Right lung (tissue), 2 donors: ENCODE measurements at regions not wholly inside any gene's neighbourhood (a gene's known extent, or its start where the extent isn't known, plus 50 kb on each side); places are given as distances from the start of the nearest gene placed in this dataset.
"Not testable (repeated sequence)": the region's sequence is repeated elsewhere in the genome, so short reads cannot be mapped to it uniquely, and the experiment has no call there.

ENCODE experiments used
- DNase-seq, 2 donors: peaks; one replicate each; pipeline ENCODE4 v3.0.0-alpha.2; 2013

DNA sequence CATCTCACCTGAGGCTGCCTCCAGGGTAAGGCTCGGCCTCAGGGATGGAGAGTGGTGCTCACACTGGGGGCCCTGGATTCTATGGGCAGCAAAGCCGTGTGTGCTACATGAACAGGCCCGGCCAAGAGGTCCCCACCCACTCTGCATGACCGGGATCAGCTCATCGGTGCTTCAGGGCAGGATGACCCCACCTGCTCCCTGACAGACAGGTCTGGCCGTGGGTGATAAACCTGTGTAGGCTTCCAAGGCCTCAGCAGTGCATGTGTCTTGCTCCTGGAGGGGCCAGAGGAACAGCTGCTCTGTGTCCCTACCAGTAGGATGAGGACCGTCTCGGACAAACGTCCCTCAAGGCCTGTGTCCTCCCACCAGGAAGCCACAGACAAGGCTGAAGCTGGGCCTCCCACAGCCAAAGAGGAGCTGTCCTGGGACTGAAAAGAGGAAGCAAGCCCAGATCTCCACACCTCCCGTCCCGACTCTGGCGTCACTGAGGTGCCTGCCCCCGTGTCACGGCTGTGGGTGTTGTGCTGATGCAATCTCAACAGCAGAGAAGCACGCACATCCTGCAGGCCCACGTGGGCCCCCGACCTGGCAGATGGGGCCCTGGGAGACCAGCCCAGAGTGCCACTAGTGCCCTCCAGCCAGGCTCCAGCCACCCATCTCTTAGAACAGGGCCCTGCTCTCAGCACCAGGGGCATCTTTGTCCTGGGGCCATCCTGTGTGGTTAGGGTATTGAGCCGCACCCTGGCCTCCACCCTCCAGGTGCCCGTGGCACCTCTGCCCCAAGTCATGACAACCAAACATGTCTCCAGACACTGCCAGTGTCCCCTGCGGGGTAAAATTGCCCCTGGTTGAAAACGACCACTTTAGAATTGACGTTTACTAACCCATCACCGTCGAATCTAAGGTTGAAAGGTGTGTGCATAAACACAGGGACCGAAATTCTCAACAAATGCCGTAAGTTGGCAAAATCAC lies 5455.9 kb upstream of the TPTE start:
- not testable (repeated sequence) for DNase-seq

DNA sequence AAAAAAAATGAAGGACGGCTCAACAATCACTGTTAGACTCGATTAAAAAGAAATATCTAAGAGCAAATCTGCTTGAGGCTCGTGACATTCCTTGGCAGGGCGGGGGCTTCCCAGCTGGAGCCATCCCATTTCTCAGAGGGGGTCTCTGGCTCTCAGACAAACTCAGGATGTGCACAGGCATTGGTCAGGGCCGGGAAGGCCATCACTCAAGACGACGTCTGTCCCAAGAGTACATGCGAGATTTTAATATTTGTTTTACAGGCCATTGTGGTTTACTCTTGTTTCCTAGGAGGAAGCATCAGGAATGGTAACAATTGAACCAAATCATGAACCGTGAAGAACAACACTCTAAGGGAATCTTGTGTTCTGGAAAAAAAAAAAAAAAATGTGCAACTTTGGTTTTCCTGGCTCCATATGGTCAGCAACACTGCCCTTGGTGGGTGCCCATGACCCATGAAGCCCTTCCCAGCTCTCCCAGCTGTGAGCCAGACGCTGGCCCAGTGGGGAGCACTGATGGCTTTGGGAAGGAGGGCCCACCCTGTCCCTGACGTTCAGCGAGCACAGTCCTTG lies 5454.6 kb upstream of the TPTE start:
- DNase-seq, result not testable (repeated sequence)

DNA sequence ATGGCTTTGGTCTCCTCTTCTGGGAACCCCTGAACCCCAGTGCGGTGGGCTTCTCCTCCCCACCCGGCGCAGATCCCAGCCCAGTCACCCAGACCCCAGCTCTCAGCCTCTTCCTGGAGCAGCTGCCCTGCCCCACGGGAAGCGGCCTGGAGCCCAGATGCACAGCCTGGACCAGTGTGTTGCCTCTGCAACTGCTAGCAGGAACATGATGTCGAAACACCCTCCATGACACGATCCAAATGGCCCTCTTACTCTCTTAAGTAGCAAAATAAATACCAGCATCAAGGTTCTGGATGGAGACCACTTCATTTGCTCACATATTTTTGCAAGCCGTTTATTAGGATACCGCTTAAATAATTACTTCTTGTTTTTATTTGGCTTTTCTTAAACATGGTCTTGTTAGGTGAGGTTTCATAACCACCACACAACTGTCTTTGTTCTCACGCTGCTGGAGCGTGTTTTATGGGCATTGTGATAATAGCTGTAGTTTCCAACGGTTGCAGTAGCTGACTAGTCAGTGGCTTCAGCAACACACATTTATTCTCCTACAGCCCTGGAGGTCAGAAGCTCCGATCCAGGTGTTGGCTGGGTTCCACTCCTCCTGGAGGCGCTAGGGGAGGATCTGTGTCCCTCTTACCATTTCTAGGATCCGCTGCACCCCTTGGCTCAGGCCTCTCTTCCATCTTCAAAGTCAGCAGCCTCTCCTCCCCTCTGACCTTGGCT lies 5453.9 kb upstream of the TPTE start:
- not testable (repeated sequence) for DNase-seq

DNA sequence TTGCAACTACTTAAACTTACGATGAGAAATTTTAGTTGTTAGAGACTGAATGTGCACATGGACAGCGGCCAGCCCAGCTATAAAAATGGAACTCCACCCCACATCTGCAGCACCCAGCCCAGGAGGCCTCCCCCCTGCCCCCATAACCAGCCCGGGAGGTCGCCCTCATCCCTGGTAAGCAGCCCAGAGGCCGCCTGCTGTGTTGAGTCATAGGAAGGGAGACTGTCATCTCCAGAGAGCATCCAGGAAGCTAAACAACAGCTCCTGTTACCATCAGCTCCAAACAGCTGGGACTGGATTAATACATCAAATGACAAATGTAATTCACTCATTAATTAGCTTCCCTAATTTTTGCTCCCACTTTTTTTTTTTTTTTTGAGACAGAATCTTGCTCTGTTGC lies 5452.7 kb upstream of the TPTE start:
- DNase-seq, result not testable (repeated sequence)

DNA sequence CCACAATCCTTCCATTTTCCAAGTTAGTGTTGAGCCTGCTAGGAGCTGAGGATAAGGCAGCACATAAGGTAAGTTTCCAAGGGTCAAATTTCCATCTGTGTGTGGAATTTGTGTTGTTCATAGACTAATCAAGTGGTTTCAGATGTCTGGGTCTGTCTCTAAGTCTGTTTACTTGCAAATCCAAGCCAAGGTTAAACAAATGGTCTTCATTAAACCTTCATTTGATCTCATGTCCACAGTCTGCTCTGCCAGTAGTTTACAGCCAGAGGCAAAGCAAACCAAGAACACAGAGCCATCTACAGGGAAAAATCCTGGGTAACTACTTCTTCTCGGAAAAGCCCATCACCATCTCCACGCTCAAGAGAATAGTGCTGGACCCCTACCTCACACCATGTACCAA lies 5450.2 kb upstream of the TPTE start:
- not testable (repeated sequence) for DNase-seq

DNA sequence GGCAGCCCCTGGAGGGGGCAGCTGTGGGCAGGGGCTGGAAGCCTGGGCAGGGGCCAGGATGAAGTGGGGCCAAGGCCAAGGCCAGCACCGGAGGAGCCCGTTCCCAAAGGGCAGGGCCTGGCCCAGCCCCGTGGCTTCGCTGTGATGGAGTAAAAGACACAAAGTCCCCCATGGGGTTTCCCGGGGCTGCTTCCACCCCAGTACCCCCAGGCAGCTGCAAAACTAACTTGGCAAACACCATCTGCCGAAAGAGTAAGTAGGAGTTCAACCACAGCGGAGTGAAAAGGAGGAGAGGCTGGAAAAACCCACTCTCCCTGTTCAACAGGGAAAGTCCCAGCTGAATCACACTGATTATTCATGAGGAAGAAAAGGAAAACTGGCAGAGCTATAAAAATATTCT lies 5444.5 kb upstream of the TPTE start:
- not testable (repeated sequence) for DNase-seq

DNA sequence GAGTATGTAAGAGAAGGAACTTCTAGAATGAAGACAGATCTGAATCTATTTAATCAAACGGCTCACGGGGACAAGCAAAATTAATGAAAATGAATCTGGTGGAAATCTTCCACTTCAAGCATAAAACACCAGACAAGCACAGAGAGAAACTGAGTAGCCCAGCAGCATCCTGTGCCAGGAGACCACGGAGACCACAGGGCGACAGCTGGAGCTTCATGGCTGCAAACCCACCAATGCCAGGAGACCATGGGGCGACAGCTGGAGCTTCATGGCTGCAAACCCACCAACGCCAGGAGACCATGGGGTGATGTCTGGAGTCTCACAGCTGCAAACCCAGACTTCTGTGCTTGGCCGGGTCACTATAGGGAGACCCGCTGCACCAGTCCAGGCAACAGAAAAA lies 5442.0 kb upstream of the TPTE start:
- not testable (repeated sequence) for DNase-seq

DNA sequence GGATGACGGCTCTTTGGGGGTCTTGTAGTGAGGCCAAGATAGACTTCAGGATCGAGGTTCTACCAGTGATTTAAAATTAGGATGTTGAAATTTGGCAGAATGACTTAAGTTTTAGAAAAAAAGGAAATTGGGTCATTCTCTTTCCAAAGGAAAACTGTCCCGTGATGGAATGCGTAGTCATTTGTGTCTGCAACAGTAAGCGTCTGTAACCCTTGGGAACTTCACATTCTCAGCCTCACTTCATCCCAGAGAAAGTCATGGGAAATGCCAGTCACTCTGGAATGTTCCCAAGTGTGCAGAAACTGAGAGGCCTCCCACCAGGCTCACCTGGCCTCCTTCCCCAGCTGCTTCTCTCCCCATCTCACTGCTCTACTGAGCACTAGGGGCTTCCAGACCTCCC lies 5441.4 kb upstream of the TPTE start:
- not testable (repeated sequence) for DNase-seq

DNA sequence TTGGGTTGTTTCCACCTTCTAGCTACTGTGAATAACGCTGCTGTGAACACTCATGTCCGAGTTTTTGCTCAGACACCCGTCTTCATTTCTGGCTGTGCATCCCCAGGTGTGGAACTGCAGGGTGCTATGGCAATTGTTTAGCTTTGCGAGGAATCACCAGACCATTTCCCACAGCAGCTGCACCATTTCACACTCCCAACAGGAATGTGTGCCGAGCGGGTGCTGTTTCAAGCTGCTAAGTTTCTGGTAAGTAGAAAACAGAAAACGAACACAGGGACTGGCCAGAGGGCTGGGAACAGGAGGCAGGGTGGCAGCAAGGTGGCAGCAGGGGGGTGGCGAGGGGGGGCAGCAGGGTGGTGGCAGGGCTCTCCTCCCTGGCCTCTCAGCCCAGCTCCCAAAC lies 5437.1 kb upstream of the TPTE start:
- not testable (repeated sequence) for DNase-seq

DNA sequence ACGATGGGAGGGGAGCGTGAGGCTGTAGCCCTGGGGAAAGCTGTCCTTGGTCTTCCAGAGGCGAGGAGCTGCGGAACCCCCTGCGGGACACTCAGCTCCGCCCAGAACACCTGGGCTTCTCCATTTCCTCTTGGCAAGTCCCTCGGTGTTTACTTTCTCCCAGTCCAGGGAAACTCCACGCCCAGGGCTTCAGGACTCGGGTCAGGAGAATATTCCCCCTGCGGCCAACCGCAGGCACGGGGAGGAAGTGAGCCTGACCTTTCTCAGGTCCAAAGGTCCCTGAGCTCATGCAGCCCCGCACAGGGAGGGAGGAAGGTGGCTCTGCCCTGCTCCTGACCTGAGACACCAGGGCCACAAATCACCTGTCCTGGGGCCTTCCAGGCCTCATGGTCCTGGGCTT lies 5435.9 kb upstream of the TPTE start:
- DNase-seq, result not testable (repeated sequence)

DNA sequence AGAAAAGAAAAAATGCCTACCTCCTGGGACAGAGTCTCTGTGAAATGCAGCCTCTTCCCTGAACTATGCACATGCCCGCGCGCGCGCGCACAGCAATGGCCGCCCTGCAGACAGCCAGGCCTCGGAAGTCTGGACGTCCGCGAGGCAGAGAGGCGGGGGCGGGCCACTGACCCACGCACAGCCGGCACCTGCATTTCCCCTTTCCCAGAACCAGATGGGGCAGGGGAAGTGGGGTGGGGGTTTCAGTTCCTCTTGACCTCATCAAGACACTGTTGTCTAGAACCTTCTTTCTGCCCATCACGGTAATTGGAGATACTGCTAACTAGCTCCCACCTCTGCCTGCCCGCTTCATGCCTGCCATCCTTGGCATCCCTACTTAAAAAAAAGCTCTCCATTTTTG lies 5435.0 kb upstream of the TPTE start:
- DNase-seq, result not testable (repeated sequence)

DNA sequence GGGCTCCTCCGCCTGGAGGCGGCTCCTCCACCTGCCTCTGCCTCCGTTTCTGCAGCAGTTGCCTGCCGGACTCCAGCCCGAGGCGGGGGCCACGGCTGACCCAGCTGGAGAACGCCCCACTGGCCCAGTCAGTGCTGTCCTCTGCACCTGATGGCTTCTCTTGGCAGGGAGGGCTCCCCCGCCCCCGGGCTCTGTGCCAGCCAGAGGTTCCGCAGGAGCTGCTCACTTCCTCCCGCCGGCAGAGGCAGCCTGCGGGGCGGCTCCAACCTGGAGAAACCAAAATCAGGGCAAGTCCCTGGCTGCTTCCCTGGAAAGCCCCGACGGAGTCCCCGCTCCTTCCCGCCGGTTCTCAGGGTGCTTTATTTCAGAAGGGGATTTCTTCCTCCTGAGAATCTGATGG lies 5432.6 kb upstream of the TPTE start:
- DNase-seq, result not testable (repeated sequence)

DNA sequence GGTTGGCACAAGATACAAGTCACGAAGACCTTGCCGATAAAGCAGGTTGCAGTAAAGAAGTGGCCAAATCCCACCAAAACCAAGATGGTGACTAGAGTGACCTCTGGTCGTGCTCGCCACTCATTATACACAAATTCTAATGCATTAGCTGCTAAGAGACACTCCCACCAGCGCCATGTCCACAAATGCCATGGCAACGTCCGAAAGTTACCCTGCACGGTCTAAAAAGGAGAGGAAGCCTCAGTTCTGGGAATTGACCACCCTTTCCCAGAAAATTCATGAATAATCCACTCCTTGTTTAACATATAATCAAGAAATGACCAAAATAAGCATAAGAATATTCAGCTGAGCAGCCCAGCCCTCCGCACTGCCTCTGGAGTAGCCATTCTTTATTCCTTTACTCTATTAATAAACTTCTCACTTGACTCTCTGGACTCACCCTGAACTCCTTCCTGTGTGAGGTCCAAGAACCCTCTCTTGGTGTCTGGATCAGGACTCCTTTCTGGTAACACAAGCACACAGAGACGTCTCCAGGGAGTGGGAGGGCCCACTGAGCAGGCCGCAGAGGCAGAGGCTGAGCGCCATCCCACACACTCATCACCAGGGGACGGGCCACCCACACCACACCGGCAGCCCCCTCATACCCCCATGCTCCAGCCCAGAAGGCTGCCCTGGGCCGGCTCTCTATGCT lies 5431.8 kb upstream of the TPTE start:
- DNase-seq, result not testable (repeated sequence)

DNA sequence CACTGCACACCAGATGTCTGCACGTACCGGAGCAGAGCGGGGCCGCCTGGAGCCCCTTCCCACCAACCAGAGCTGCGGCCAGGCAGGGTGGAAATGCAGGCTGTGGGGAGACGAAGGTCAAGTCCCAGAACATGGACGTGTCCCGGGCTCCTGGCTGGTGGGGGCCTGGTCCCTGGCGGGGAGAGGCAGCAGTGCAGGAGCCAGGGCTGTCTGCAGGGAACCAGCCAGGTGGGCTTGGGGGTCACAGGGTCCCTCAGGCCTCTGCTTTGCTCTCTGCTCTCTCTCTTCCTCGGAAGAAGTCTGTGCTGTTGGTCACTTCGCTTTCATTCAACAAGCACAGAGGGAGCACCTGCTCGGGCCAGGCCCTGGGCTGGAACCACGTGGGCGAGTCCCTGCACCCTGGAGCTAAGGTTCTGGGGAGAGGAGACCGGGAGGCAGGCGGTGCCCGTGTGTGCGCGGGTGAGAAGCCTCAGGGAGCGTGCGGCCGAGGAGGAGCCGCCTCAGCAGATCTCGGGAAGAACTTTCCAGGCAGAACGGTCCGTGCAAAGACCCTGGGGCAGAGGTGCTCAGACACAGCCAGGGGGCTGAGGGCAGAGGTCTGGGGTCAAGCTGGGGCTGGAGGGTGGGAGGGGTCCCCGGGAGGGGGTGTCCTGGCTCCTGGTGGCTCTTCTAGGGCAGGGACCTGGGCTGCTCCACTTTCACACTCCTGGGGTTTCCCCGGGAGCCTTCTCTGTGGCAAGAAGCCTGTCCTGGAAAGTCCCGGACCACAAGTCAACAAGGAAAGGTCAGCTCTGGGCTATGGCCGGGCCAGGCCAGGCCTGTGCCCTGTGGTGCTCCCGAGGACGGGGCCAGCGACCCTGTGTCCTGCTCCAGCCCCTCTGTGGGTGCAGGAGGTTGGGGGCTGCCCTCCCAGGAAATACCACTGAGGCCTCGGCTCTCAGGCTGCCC lies 5431.0 kb upstream of the TPTE start:
- not testable (repeated sequence) for DNase-seq

DNA sequence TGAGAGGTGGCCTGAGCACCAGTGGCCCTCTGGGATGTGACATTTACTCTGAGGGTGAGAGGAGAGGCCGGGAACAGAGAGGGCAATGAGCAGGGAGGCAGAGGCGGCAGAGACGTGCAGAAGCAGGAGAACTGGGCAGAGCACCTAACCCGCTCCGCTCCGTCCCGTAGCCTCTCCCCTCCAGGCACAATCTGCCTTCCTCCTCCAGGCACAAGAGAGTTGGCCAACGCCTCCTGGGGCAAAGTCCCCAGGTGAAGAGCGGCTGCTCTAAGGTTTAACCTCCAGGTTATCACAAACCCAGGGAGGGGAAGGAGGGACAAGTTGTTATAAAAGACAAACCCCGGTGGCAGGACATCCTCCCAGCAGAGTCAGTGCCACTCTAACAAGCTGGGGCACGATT lies 5430.1 kb upstream of the TPTE start:
- DNase-seq, result not testable (repeated sequence)

DNA sequence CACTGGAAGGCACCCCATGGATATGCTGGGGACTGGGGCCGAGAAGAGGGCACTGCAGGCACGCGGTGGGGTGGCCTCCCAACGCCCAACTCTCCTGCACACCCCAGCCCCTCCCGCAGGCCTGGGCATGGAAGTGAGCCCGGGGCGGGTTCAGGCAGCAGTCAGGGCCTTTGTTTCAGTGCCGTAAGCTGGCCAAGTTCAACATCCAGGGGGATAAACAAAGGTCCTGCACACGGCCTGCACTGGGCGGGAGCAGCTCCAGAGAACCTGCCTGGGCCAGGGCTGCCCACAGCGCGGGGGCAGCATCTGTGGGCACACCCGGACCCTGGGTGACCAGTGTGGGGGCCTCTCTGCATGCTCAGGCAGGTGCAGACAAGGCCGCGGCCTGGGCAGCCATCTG lies 5425.8 kb upstream of the TPTE start:
- DNase-seq, result not testable (repeated sequence)

DNA sequence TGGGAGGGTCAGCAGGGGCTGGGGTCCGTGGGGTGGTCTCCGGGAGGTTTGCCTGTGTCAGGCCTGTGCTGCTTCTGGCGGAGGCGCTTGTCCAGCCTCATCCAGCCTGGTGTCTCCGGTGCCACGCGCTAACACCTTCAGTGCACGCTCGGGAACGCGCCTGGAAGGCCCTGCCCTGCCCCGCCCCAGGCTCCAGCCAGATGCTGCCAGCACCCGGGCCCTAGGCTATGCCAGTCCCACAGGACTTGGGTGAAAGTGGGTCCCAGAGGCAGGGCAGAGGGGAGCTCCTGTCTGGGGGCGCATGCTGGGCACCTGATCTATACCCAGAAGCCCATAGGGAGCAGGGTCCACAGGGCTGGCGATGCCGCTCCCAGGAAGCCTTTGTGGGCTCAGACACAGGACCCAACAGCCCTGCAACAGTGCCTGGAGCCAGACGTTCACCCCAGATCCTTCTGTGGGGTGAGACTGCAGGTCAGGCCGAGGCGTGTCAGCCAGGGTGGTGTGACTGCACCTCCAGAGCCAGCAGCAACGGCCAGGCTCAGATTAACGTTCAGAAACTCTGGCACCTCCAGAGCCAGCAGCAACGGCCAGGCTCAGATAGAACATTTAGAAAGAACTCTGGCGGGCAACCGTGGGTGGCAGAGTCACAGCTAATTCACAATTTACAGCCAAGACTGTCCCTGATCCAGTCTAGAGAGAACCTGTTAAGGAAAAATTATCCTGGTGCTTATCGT lies 5423.2 kb upstream of the TPTE start:
- not testable (repeated sequence) for DNase-seq

DNA sequence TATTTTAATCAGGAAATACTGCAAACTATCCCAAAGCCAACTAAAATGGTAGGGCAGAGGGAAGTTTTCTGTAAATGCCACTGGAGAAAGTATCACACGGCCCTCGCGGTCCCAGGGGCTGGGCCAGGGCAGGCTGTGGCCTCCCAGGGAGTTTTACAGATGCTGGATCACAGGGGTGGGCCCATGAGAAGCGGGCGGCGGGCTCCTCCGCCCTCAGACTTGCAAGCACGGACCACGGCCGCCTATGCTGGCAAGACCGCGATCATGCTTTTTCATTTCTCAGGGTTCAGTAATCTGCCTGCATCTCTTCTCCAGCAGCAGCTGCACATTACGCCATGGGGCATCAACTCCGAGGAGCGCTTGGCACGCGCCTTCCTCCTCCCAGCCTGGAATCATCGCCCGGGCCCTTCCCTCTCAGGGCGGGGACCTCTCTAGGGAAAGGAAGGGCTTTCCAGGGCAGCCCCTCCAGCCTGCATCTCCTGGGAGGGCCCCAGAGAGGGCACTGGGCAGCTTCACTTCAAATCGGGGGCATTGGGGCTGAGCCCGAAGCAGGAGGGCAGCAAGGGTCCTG lies 5420.7 kb upstream of the TPTE start:
- not testable (repeated sequence) for DNase-seq

DNA sequence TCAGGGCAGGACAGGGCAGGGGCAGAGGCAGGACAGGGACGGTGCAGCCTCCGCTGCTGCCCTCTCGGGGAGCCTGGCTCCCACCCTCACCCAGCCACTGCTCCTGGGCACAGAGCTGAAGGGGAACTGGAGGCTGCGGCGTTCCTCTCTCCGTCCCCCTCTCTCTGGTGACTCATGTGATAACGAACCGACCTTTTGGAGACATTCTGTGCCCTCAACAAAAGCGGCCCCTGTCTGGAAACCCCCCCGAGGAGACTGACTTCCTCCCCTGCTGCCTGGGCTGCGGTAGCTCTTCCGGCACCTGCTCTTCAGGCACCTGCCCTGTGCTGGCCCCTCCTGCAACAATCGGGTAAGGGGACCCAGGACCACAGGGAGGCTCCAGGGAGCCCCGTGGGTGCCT lies 5419.6 kb upstream of the TPTE start:
- DNase-seq, result not testable (repeated sequence)
